GM12878 (cell line): ENCODE measurements at regions not wholly inside any gene's neighbourhood (a gene's known extent, or its start where the extent isn't known, plus 50 kb on each side); places are given as distances from the start of the nearest gene placed in this dataset.

ENCODE experiments used
- CEBPB ChIP-seq, 2 experiments: fragments of 150-350 bp in 1 of 2; IDR thresholded peaks; 2 replicates each; pipeline ENCODE4 v1.6.1; 2012 to 2014; ENCODE audit warnings: low read depth in 2 of 2, low read length in 2 of 2, borderline replicate concordance in 1 of 2, inconsistent platforms in 1 of 2
- CHD4 ChIP-seq: fragments of 200-600 bp; sonication (generic); IDR thresholded peaks from 2 replicates; pipeline ENCODE4 v1.6.1; 2016; ENCODE audit warnings: mild to moderate bottlenecking
- ETV6 ChIP-seq, 2 experiments: fragments of 450-650 bp in 1 of 2; IDR thresholded peaks in 1 of 2; conservative IDR thresholded peaks in 1 of 2; 2 replicates each; pipeline ENCODE4 v1.6.1; 2014; ENCODE audit warnings: antibody characterized with exemption in 1 of 2, borderline replicate concordance in 1 of 2, low read depth in 1 of 2, mild to moderate bottlenecking in 1 of 2, moderate library complexity in 1 of 2
- JUND ChIP-seq: IDR thresholded peaks from 2 replicates; pipeline ENCODE4 v1.6.1; 2012; ENCODE audit warnings: low read depth, mild to moderate bottlenecking, low read length, improper control_type of control experiment, moderate library complexity
- NFIC ChIP-seq: IDR thresholded peaks from 2 replicates; pipeline ENCODE4 v1.6.1; 2012; ENCODE audit warnings: low read depth, mild to moderate bottlenecking, inconsistent platforms, low read length, moderate library complexity
- POLR2A ChIP-seq: IDR thresholded peaks from 2 replicates; pipeline ENCODE4 v1.6.1; 2011; ENCODE audit warnings: low read depth, mild to moderate bottlenecking, low read length
- RB1 ChIP-seq: fragments of 450-650 bp; formaldehyde crosslinking; IDR thresholded peaks from 2 replicates; pipeline ENCODE4 v1.6.1; 2017; ENCODE audit warnings: mild to moderate bottlenecking, borderline replicate concordance
- RUNX3 ChIP-seq: IDR thresholded peaks from 2 replicates; pipeline ENCODE4 v1.6.1; 2012; ENCODE audit warnings: low read length, inconsistent platforms
- TF ChIP-seq, protein P1 (sequence below), 3 experiments: IDR thresholded peaks in 2 of 3; conservative IDR thresholded peaks in 1 of 3; 2 replicates each; pipeline ENCODE4 v1.5.1; 2011; ENCODE audit warnings: low read depth in 3 of 3, low read length in 3 of 3, mild to moderate bottlenecking in 3 of 3, control low read depth in 2 of 3, moderate library complexity in 2 of 3, inconsistent platforms in 1 of 3, mixed read lengths in 1 of 3; ENCODE audit not compliant: control insufficient read depth in 2 of 3, insufficient read depth in 1 of 3; ENCODE audit errors: extremely low read depth in 1 of 3
- TF ChIP-seq, protein P2 (sequence below): fragments of 450-650 bp; IDR thresholded peaks from 2 replicates; pipeline ENCODE4 v1.6.1; 2016; ENCODE audit warnings: mild to moderate bottlenecking
- TF ChIP-seq, protein P3 (sequence below): IDR thresholded peaks from 2 replicates; pipeline ENCODE4 v1.6.1; 2012; ENCODE audit warnings: mild to moderate bottlenecking, low read depth, low read length

DNA sequence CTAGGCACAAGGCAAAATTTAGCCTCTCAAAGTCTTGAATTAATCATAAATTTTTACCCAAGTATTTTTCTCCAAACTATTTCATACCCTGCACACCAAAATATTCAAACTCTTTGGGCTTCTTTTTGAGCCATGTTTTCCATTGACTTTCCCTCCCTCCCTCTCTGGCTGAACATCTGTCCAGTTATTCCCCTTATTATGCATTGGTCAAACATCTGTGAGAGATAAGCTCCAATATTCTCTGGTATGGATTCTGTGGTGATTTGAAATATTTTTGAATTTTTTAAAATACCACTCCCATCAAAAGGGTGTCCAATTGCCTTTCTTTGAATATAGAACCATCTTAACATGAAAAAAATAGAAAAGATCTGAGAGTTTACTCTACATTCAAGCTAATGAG is 244.2 kb downstream of the RFPL4B start:
- TF ChIP-seq RB1 (no peak), RUNX3 (no peak), POLR2A (no peak), JUND (no peak), ETV6 (conservative IDR thresholded peaks at IDR 0.05 in 1 of 2, IDR thresholded peaks at IDR 0.05 in 1 of 2; ENCODE audit: borderline replicate concordance in 1 of 2, low read depth in 1 of 2) (no peak), NFIC (no peak), CEBPB (IDR thresholded peaks at IDR 0.05; ENCODE audit: borderline replicate concordance in 1 of 2, low read depth in 2 of 2, low read length in 2 of 2) (no peak), CHD4 (no peak)
- TF ChIP-seq, protein P1, sequence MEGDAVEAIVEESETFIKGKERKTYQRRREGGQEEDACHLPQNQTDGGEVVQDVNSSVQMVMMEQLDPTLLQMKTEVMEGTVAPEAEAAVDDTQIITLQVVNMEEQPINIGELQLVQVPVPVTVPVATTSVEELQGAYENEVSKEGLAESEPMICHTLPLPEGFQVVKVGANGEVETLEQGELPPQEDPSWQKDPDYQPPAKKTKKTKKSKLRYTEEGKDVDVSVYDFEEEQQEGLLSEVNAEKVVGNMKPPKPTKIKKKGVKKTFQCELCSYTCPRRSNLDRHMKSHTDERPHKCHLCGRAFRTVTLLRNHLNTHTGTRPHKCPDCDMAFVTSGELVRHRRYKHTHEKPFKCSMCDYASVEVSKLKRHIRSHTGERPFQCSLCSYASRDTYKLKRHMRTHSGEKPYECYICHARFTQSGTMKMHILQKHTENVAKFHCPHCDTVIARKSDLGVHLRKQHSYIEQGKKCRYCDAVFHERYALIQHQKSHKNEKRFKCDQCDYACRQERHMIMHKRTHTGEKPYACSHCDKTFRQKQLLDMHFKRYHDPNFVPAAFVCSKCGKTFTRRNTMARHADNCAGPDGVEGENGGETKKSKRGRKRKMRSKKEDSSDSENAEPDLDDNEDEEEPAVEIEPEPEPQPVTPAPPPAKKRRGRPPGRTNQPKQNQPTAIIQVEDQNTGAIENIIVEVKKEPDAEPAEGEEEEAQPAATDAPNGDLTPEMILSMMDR (IDR thresholded peaks at IDR 0.05 in 2 of 3, conservative IDR thresholded peaks at IDR 0.05 in 1 of 3; ENCODE audit: control insufficient read depth in 2 of 3, extremely low read depth in 1 of 3, insufficient read depth in 1 of 3, low read depth in 3 of 3, low read length in 3 of 3): no peak
- TF ChIP-seq, protein P2, sequence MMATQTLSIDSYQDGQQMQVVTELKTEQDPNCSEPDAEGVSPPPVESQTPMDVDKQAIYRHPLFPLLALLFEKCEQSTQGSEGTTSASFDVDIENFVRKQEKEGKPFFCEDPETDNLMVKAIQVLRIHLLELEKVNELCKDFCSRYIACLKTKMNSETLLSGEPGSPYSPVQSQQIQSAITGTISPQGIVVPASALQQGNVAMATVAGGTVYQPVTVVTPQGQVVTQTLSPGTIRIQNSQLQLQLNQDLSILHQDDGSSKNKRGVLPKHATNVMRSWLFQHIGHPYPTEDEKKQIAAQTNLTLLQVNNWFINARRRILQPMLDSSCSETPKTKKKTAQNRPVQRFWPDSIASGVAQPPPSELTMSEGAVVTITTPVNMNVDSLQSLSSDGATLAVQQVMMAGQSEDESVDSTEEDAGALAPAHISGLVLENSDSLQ: no peak
- TF ChIP-seq, protein P3, sequence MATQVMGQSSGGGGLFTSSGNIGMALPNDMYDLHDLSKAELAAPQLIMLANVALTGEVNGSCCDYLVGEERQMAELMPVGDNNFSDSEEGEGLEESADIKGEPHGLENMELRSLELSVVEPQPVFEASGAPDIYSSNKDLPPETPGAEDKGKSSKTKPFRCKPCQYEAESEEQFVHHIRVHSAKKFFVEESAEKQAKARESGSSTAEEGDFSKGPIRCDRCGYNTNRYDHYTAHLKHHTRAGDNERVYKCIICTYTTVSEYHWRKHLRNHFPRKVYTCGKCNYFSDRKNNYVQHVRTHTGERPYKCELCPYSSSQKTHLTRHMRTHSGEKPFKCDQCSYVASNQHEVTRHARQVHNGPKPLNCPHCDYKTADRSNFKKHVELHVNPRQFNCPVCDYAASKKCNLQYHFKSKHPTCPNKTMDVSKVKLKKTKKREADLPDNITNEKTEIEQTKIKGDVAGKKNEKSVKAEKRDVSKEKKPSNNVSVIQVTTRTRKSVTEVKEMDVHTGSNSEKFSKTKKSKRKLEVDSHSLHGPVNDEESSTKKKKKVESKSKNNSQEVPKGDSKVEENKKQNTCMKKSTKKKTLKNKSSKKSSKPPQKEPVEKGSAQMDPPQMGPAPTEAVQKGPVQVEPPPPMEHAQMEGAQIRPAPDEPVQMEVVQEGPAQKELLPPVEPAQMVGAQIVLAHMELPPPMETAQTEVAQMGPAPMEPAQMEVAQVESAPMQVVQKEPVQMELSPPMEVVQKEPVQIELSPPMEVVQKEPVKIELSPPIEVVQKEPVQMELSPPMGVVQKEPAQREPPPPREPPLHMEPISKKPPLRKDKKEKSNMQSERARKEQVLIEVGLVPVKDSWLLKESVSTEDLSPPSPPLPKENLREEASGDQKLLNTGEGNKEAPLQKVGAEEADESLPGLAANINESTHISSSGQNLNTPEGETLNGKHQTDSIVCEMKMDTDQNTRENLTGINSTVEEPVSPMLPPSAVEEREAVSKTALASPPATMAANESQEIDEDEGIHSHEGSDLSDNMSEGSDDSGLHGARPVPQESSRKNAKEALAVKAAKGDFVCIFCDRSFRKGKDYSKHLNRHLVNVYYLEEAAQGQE: no peak
